ENCODE measurements at regions not wholly inside any gene's neighbourhood (a gene's known extent, or its start where the extent isn't known, plus 50 kb on each side); places are given as distances from the start of the nearest gene placed in this dataset.

- TF ChIP-seq CTCF (optimal IDR thresholded peaks at IDR 0.05 in 1 of 3, IDR thresholded peaks at IDR 0.05 in 1 of 3, conservative IDR thresholded peaks at IDR 0.05 in 1 of 3; ENCODE audit: extremely low read depth in 1 of 3, insufficient read depth in 2 of 3, low read length in 3 of 3) (no peak), EZH2 (IDR thresholded peaks at IDR 0.05; ENCODE audit: low read length) (no peak)
Observed at GRCh38 chr7:10790910-10791309, 182.8 kb upstream of the PHF14 start.

Data from keratinocyte (primary cell).